ENCODE measurements at regions not wholly inside any gene's neighbourhood (a gene's known extent, or its start where the extent isn't known, plus 50 kb on each side); places are given as distances from the start of the nearest gene placed in this dataset.

DNA sequence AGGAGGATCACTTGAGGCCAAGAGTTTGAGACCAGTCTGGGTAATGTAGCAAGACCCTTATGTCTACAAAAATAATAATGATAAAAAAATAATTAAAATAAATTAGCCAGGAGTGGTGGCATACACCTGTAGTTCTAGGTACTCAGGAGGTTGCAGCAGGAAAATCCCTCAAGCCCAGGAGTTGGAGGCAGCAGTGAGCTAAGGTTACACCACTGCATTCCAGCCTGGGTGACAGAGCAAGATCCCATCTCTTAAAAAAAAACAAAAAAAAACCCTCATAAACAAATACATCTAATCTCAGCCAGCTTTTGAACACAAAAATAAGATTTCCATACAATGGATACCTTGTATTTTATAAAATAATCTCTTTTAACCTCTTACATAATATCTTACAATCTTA is 363.3 kb upstream of the KLF4 start:
- H3K27me3 Mint-ChIP-seq (ENCODE audit: unreplicated experiment) = no peaks in the 10 kb centered on the region
- H3K36me3 Mint-ChIP-seq (ENCODE audit: unreplicated experiment) = peaks cover 7% of the 10 kb centered on the region
- no peak overlapping the region for H3K4me3 Mint-ChIP-seq (ENCODE audit: unreplicated experiment)
- TF ChIP-seq, protein P1, sequence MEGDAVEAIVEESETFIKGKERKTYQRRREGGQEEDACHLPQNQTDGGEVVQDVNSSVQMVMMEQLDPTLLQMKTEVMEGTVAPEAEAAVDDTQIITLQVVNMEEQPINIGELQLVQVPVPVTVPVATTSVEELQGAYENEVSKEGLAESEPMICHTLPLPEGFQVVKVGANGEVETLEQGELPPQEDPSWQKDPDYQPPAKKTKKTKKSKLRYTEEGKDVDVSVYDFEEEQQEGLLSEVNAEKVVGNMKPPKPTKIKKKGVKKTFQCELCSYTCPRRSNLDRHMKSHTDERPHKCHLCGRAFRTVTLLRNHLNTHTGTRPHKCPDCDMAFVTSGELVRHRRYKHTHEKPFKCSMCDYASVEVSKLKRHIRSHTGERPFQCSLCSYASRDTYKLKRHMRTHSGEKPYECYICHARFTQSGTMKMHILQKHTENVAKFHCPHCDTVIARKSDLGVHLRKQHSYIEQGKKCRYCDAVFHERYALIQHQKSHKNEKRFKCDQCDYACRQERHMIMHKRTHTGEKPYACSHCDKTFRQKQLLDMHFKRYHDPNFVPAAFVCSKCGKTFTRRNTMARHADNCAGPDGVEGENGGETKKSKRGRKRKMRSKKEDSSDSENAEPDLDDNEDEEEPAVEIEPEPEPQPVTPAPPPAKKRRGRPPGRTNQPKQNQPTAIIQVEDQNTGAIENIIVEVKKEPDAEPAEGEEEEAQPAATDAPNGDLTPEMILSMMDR (IDR thresholded peaks at IDR 0.05) = no peak
- no peak overlapping the region for H3K27ac Mint-ChIP-seq (ENCODE audit: unreplicated experiment)
- H3K4me1 Mint-ChIP-seq (ENCODE audit: unreplicated experiment) = peaks cover 9% of the 10 kb centered on the region
- peaks cover 4% of the 10 kb centered on the region for H3K9me3 Mint-ChIP-seq (ENCODE audit: unreplicated experiment)
- DNase-seq (ENCODE audit: extremely low spot score, unreplicated experiment) = no peak

DNA sequence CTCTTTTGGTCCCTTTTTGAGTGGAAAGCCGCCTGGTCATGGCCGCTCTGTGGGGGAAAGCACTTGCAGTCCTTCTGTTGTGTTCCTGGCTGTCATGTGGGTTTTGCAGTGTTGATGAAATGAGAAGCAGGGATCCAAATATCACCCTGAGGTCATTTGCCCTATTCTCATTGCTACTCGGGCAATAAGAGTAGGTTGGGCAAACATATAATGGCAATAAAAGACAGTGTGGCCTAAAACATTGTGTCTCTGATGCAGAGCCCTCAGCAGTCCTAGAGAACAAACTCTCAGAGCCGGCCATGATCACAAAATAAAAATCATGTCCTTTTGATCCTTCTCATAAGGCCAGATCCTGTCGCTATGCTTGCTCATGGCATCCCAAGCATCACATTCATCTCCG is 361.1 kb upstream of the KLF4 start:
- Mint-ChIP-seq H3K4me1 (ENCODE audit: unreplicated experiment) (peaks cover 11% of the 10 kb centered on the region), H3K9me3 (ENCODE audit: unreplicated experiment) (peaks cover 4% of the 10 kb centered on the region), H3K27ac (ENCODE audit: unreplicated experiment) (no peak overlapping the region), H3K27me3 (ENCODE audit: unreplicated experiment) (no peaks in the 10 kb centered on the region), H3K4me3 (ENCODE audit: unreplicated experiment) (no peak overlapping the region), H3K36me3 (ENCODE audit: unreplicated experiment) (peaks cover 7% of the 10 kb centered on the region)
- TF ChIP-seq, protein P1 (IDR thresholded peaks at IDR 0.05) = no peak
- DNase-seq (ENCODE audit: extremely low spot score, unreplicated experiment) = no peak

DNA sequence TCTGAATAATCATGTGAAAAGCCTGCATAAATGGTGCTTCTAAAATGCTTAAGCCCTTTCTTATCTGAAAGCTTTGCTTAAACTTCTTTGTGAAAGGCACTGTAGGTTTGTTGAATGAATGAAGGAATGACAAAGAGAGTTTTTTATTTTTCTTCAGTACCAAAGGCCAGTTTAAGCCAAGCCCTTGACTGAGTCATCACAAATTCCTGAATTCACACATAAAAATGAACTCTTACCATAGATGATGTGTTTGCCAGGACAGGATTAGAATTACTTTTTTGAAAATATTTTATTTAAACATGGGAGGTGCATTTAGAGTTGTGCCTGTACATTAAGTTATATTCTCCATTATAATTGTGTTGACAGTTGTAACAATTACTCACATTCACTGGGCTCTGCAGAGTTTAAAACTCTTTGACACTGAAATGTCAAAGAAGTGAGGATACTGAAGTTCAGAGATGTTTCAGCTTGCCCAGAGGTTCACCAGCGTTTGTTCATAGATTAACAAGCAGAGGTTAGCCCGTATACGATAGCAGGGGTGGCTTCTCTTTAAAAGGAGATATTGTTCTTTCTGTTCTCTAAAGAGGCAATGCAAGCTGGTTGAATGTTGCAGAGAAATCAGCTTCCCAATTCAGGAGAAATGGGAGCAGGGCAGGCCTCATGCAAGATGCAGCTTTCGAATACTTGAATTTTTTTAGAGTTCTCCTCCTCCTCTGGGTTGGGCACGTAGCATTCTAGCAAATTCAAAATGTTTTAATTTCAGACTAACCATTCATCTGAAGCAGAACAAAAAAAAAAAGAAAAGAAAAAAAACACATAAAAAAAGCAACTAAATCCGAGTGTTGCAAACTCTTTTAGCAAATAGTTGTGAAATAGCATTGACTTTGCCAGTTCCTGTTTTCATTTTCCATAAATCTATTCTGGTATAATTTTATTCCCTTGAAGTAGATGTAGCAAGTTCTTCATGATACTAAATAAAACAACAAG is 358.7 kb upstream of the KLF4 start:
- Mint-ChIP-seq H3K9me3 (ENCODE audit: unreplicated experiment) (no peaks in the 10 kb centered on the region), H3K4me3 (ENCODE audit: unreplicated experiment) (no peak overlapping the region), H3K27ac (ENCODE audit: unreplicated experiment) (no peak overlapping the region), H3K27me3 (ENCODE audit: unreplicated experiment) (no peaks in the 10 kb centered on the region), H3K36me3 (ENCODE audit: unreplicated experiment) (peaks cover 2% of the 10 kb centered on the region), H3K4me1 (ENCODE audit: unreplicated experiment) (peaks cover 11% of the 10 kb centered on the region)
- TF ChIP-seq, protein P1 (IDR thresholded peaks at IDR 0.05) = no peak
- no peak for DNase-seq (ENCODE audit: extremely low spot score, unreplicated experiment)

DNA sequence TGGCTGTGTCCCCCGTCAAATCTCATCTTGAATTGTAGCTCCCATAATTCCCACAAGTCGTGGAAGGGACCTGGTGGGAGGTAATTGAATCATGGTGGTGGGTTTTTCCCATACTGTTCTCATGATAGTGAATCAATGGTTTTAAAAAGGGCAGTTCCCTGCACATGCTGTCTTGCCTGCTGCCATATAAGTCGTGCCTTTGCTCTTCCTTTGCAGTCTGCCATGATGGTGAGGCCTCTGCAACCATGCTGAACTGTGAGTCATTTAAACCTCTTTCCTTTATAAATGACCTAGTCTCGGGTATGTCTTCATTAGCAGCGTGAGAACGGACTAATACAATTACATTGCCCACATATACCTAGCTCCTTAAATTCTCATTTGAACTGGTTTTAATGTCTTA is 353.0 kb upstream of the KLF4 start:
- Mint-ChIP-seq H3K4me3 (ENCODE audit: unreplicated experiment) (no peak overlapping the region), H3K4me1 (ENCODE audit: unreplicated experiment) (peaks cover 11% of the 10 kb centered on the region), H3K27ac (ENCODE audit: unreplicated experiment) (no peak overlapping the region), H3K9me3 (ENCODE audit: unreplicated experiment) (peaks cover 1% of the 10 kb centered on the region), H3K36me3 (ENCODE audit: unreplicated experiment) (no peaks in the 10 kb centered on the region), H3K27me3 (ENCODE audit: unreplicated experiment) (peaks cover 3% of the 10 kb centered on the region)
- TF ChIP-seq, protein P1 (IDR thresholded peaks at IDR 0.05) = no peak
- no peak for DNase-seq (ENCODE audit: extremely low spot score, unreplicated experiment)

DNA sequence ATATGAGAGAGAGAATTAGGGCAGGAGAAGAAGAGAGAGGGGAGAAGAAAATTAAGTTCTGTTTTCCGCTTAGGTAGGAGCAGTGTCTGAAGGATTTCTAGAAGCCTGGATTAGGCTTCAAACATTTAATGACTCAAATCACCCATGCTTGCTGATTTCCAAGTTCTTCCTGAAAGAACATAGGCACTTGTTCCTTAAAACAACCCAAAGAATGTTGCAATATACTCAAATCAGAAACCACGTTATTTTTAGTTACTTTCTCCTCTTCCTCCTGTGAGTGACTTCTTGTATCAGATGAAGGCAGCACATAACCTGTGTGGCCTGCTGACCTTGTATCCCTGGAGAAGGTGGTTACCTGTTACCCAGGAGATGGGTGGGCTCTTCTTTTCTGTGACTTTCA is 351.5 kb upstream of the KLF4 start:
- DNase-seq (ENCODE audit: extremely low spot score, unreplicated experiment) = no peak
- peaks cover 3% of the 10 kb centered on the region for H3K9me3 Mint-ChIP-seq (ENCODE audit: unreplicated experiment)
- peaks cover 3% of the 10 kb centered on the region for H3K27me3 Mint-ChIP-seq (ENCODE audit: unreplicated experiment)
- H3K4me1 Mint-ChIP-seq (ENCODE audit: unreplicated experiment) = peaks cover 11% of the 10 kb centered on the region
- no peaks in the 10 kb centered on the region for H3K36me3 Mint-ChIP-seq (ENCODE audit: unreplicated experiment)
- no peak overlapping the region for H3K27ac Mint-ChIP-seq (ENCODE audit: unreplicated experiment)
- TF ChIP-seq, protein P1 (IDR thresholded peaks at IDR 0.05) = no peak
- H3K4me3 Mint-ChIP-seq (ENCODE audit: unreplicated experiment) = no peak overlapping the region

All from osteocyte (in vitro differentiated cells).